LHCN-M2 (cell line): ENCODE measurements at regions not wholly inside any gene's neighbourhood (a gene's known extent, or its start where the extent isn't known, plus 50 kb on each side); places are given as distances from the start of the nearest gene placed in this dataset.

Experiments used
- DNase-seq: peaks from one replicate; pipeline ENCODE4 v3.0.0-alpha.2; 2012; ENCODE audit warnings: low read depth

- DNase-seq = no peak
Observed at GRCh38 chr6:113651920-113652319, 205.2 kb upstream of the MARCKS start.

- no peak for DNase-seq
Observed at GRCh38 chr6:113653275-113653674, 203.9 kb upstream of the MARCKS start.

- DNase-seq = peak; percentile 93
Observed at GRCh38 chr6:113654396-113654795, 202.7 kb upstream of the MARCKS start.

GRCh38 chr6:113655761-113656160, 201.4 kb upstream of the MARCKS start:
- no peak for DNase-seq

- DNase-seq = no peak
Observed at GRCh38 chr6:113659762-113660404, 197.3 kb upstream of the MARCKS start.

GRCh38 chr6:113660819-113661218, 196.3 kb upstream of the MARCKS start:
- no peak for DNase-seq

- no peak for DNase-seq
Observed at GRCh38 chr6:113662093-113662665, 195.0 kb upstream of the MARCKS start.

GRCh38 chr6:113662688-113663333, 194.3 kb upstream of the MARCKS start:
- no peak for DNase-seq

- DNase-seq = no peak
Observed at GRCh38 chr6:113664909-113665308, 192.2 kb upstream of the MARCKS start.

GRCh38 chr6:113668641-113669408, 188.3 kb upstream of the MARCKS start:
- DNase-seq = no peak

GRCh38 chr6:113669606-113670005, 187.5 kb upstream of the MARCKS start:
- DNase-seq = no peak

- no peak for DNase-seq
Observed at GRCh38 chr6:113671421-113671820, 185.7 kb upstream of the MARCKS start.

GRCh38 chr6:113672491-113673149, 184.5 kb upstream of the MARCKS start:
- DNase-seq = peak; percentile 14

GRCh38 chr6:113674075-113674474, 183.1 kb upstream of the MARCKS start:
- no peak for DNase-seq

GRCh38 chr6:113676057-113676456, 181.1 kb upstream of the MARCKS start:
- no peak for DNase-seq

GRCh38 chr6:113676968-113677367, 180.2 kb upstream of the MARCKS start:
- no peak for DNase-seq

- DNase-seq = no peak
Observed at GRCh38 chr6:113679051-113679450, 178.1 kb upstream of the MARCKS start.

GRCh38 chr6:113680301-113680700, 176.8 kb upstream of the MARCKS start:
- no peak for DNase-seq

- no peak for DNase-seq
Observed at GRCh38 chr6:113683968-113684367, 173.2 kb upstream of the MARCKS start.

- DNase-seq = peak; percentile 80
Observed at GRCh38 chr6:113684382-113684901, 172.7 kb upstream of the MARCKS start.

- DNase-seq = no peak
Observed at GRCh38 chr6:113686049-113686448, 171.1 kb upstream of the MARCKS start.

- peak; percentile 28 for DNase-seq
Observed at GRCh38 chr6:113689620-113690019, 167.5 kb upstream of the MARCKS start.
